Peyer's patch (tissue), 4 donors: ENCODE measurements at regions not wholly inside any gene's neighbourhood (a gene's known extent, or its start where the extent isn't known, plus 50 kb on each side); places are given as distances from the start of the nearest gene placed in this dataset.

ENCODE experiments used
- POLR2A ChIP-seq, 2 donors: fragments of 450-650 bp; IDR thresholded peaks; one replicate each; pipeline ENCODE4 v1.5.1; 2017; ENCODE audit warnings: antibody characterized with exemption in 2 of 2, mild to moderate bottlenecking in 2 of 2, moderate library complexity in 2 of 2
- TF ChIP-seq, protein P1 (sequence below), 6 experiments: fragments of 450-650 bp in 4 of 6; fragments of 200-600 bp in 2 of 6; sonication (generic) in 1 of 6; IDR thresholded peaks; one replicate each; pipeline ENCODE4 v1.5.1; 2017 to 2019; ENCODE audit warnings: antibody characterized with exemption in 6 of 6, mild to moderate bottlenecking in 3 of 6, moderate library complexity in 1 of 6

- TF ChIP-seq, protein P1, sequence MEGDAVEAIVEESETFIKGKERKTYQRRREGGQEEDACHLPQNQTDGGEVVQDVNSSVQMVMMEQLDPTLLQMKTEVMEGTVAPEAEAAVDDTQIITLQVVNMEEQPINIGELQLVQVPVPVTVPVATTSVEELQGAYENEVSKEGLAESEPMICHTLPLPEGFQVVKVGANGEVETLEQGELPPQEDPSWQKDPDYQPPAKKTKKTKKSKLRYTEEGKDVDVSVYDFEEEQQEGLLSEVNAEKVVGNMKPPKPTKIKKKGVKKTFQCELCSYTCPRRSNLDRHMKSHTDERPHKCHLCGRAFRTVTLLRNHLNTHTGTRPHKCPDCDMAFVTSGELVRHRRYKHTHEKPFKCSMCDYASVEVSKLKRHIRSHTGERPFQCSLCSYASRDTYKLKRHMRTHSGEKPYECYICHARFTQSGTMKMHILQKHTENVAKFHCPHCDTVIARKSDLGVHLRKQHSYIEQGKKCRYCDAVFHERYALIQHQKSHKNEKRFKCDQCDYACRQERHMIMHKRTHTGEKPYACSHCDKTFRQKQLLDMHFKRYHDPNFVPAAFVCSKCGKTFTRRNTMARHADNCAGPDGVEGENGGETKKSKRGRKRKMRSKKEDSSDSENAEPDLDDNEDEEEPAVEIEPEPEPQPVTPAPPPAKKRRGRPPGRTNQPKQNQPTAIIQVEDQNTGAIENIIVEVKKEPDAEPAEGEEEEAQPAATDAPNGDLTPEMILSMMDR (IDR thresholded peaks at IDR 0.05): no peak
- no peak for TF ChIP-seq POLR2A (IDR thresholded peaks at IDR 0.05)
Observed at GRCh38 chr12:105569886-105570285, 239.4 kb downstream of the C12orf75 start.
